Right atrium auricular region (tissue), 2 donors: ENCODE measurements at regions not wholly inside any gene's neighbourhood (a gene's known extent, or its start where the extent isn't known, plus 50 kb on each side); places are given as distances from the start of the nearest gene placed in this dataset.

Source experiments
- DNase-seq: peaks from one replicate; pipeline ENCODE4 v3.0.0-alpha.2; 2019; ENCODE audit warnings: low spot score
- H3K27ac ChIP-seq, 2 donors: fragments of 200-600 bp; sonication (generic); 1 replicate in 1 of 2; 2 replicates in 1 of 2; pipeline ENCODE4 v1.5.1; 2016 to 2019
- H3K27me3 ChIP-seq, 2 donors: fragments of 200-600 bp; sonication (generic); one replicate each; pipeline versions ENCODE4 v1.5.1 to v1.6.0; 2017 to 2019
- H3K36me3 ChIP-seq: fragments of 200-600 bp; sonication (generic); one replicate; pipeline ENCODE4 v1.5.1; 2016
- H3K4me1 ChIP-seq, 2 donors: fragments of 200-600 bp; sonication (generic); one replicate each; pipeline versions ENCODE4 v1.5.1 to v1.6.0; 2017 to 2019
- H3K4me3 ChIP-seq, 2 donors: fragments of 200-600 bp; sonication (generic); 1 replicate in 1 of 2; 2 replicates in 1 of 2; pipeline ENCODE4 v1.5.1; 2017 to 2019; ENCODE audit warnings: mild to moderate bottlenecking in 1 of 2, moderate library complexity in 1 of 2
- H3K9me3 ChIP-seq, 2 donors: fragments of 200-600 bp; sonication (generic); one replicate each; pipeline ENCODE4 v1.5.1; 2019
- CTCF ChIP-seq, 2 donors: fragments of 200-600 bp; sonication (generic); IDR thresholded peaks; one replicate each; pipeline ENCODE4 v1.5.1; 2019; ENCODE audit warnings: antibody characterized with exemption in 2 of 2

DNA sequence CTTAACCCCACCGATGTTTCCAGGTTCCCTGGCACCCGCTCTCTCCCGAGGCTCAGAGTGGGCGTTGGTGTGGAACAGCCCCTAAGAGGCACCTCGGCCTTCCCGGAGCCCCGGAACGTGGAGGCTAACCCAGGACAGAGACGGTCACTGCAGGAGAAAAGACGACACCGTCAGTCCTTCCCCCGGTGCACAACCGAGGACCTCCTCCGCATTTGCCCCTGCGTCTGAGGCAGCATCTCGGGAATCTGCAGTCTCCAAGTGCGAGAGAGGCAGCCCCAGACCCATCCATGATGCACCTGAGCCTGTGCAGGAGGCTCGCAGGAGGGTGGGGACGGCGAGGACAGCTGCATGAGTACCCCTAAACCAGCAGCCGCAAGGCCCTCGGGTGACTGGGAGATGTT lies 204.9 kb upstream of the SALL3 start:
- H3K27ac ChIP-seq = no peak overlapping the region
- no peak for TF ChIP-seq CTCF (IDR thresholded peaks at IDR 0.05)
- H3K36me3 ChIP-seq = no peaks in the 10 kb centered on the region
- H3K9me3 ChIP-seq = no peaks in the 10 kb centered on the region
- no peak overlapping the region for H3K4me3 ChIP-seq
- no peaks in the 10 kb centered on the region for H3K4me1 ChIP-seq
- DNase-seq = no peak
- no peaks in the 10 kb centered on the region for H3K27me3 ChIP-seq

DNA sequence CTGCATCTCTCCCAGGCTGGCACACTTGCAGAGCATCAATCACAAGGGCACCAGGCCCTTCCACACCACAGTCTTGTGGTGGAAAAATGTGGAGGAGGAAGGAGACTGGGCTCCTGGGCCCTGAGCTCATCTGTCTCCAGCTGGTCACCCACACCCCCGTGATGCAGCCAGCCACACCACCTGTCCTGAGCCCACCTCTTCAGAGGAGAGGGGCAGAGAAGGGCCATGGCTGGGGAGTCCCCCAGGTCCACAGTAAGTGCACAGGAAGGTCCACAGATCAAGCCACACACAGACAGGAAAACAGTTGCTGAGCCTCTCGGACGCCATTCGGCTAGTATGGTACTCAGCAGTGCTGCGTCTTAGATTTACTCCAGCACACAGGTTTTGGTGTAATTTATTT lies 203.5 kb upstream of the SALL3 start:
- H3K9me3 ChIP-seq = no peaks in the 10 kb centered on the region
- no peaks in the 10 kb centered on the region for H3K27me3 ChIP-seq
- no peak overlapping the region for H3K27ac ChIP-seq
- TF ChIP-seq CTCF (IDR thresholded peaks at IDR 0.05) = no peak
- no peak overlapping the region for H3K4me3 ChIP-seq
- no peaks in the 10 kb centered on the region for H3K36me3 ChIP-seq
- no peak for DNase-seq
- H3K4me1 ChIP-seq = no peaks in the 10 kb centered on the region

- no peaks in the 10 kb centered on the region for H3K9me3 ChIP-seq
- H3K36me3 ChIP-seq = no peaks in the 10 kb centered on the region
- no peak for TF ChIP-seq CTCF (IDR thresholded peaks at IDR 0.05)
- H3K4me3 ChIP-seq = no peak overlapping the region
- H3K27me3 ChIP-seq = no peaks in the 10 kb centered on the region
- DNase-seq = no peak
- no peaks in the 10 kb centered on the region for H3K4me1 ChIP-seq
- no peak overlapping the region for H3K27ac ChIP-seq
These were observed 202.8 kb upstream of the SALL3 start for GRCh38 chr18:78776706-78777285.

DNA sequence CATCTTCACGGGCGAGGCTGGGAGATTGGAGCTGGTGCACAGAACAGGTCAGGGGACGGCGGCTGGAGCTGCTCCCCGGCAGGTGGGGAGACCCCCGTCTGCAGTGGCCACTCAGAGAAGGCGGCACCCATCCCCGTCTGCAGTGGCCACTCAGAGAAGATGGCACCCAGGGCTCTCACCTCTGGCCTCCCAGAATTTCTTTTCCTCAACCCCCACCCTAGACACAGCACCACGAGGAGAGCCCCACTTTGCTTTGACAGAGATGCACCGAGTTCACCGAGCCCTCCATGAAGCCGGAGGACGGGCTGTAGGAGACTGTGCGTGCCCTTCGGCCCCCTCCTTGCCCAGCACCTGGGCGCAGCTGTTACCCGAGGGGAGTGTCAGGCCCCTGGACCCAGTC lies 201.6 kb upstream of the SALL3 start:
- H3K4me3 ChIP-seq = no peak overlapping the region
- no peaks in the 10 kb centered on the region for H3K36me3 ChIP-seq
- H3K27ac ChIP-seq = no peak overlapping the region
- DNase-seq = no peak
- H3K9me3 ChIP-seq = no peaks in the 10 kb centered on the region
- no peaks in the 10 kb centered on the region for H3K4me1 ChIP-seq
- no peak for TF ChIP-seq CTCF (IDR thresholded peaks at IDR 0.05)
- no peaks in the 10 kb centered on the region for H3K27me3 ChIP-seq

DNA sequence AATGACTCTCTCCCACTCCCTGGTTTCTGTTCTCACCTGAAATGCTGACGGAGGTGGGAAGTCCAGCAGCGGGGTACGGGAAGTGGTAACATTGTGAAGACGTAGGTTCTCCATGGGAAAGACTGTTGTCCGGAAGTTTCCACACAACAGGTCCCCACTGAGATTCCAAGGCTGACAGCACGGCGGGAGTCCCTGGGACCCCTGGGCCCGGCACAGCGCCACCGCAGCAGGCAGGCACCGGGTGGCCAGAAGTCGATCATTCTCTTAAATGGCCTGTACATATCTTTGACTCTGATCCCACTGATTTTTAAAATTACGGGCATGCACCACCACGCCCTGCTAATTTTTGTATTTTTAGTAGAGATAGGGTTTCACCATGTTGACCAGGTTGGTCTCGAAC lies 201.0 kb upstream of the SALL3 start:
- no peak overlapping the region for H3K27ac ChIP-seq
- no peaks in the 10 kb centered on the region for H3K9me3 ChIP-seq
- DNase-seq = no peak
- TF ChIP-seq CTCF (IDR thresholded peaks at IDR 0.05) = no peak
- no peaks in the 10 kb centered on the region for H3K27me3 ChIP-seq
- H3K36me3 ChIP-seq = no peaks in the 10 kb centered on the region
- no peaks in the 10 kb centered on the region for H3K4me1 ChIP-seq
- H3K4me3 ChIP-seq = no peak overlapping the region

DNA sequence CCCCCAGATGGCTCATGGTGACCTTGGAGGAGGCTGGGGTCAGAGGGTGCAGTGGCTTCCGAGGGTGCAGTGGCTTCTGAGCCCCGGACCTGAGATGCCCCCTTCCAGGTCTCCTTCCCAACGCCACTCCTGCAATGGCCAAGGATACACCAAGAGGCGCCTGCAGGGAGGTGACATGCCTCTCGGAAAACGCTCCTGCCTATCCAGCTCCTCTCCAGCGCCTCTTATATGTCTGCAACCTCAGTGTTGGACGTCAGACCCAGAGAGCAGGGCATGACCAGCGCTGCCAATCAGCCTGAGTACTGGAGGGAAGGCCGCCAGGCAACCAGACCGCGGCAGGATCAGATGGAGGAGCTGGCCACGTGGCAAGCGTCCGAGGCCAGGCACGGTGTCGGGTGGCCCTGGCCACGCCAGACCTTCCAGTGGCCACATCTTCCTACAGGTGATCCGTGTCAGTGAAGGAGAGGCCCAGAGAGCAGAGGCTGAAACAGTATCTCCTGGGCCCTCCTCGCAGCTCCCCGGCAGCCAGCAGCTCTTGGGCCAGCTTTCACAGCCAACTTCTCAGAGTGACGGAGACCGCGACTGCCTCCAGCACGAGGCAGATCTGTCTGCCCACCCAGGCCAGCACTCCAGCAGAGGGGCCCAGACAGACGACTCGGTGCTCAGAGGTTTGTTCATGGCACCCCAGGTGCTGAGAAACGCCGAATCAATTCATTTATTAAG lies 199.5 kb upstream of the SALL3 start:
- Histone ChIP-seq H3K27ac (no peak overlapping the region), H3K4me1 (no peaks in the 10 kb centered on the region), H3K4me3 (no peak overlapping the region), H3K27me3 (no peaks in the 10 kb centered on the region), H3K9me3 (no peaks in the 10 kb centered on the region), H3K36me3 (no peaks in the 10 kb centered on the region)
- no peak for TF ChIP-seq CTCF (IDR thresholded peaks at IDR 0.05)
- no peak for DNase-seq
